NCI-H146 treated with DMSO at 0.1 percent for 48 hours (cell line): ENCODE measurements at regions not wholly inside any gene's neighbourhood (a gene's known extent, or its start where the extent isn't known, plus 50 kb on each side); places are given as distances from the start of the nearest gene placed in this dataset.
"Not testable (repeated sequence)": the region's sequence is repeated elsewhere in the genome, so short reads cannot be mapped to it uniquely, and the experiment has no call there.

Source experiments
- DNase-seq: peaks from one replicate; lab custom pipeline; 2025; ENCODE audit not compliant: unreplicated experiment; lab: John Stamatoyannopoulos, UW

- DNase-seq: no peak
Observed at GRCh38 chr4:105025263-105026017, 121.2 kb upstream of the TET2 start.

DNA sequence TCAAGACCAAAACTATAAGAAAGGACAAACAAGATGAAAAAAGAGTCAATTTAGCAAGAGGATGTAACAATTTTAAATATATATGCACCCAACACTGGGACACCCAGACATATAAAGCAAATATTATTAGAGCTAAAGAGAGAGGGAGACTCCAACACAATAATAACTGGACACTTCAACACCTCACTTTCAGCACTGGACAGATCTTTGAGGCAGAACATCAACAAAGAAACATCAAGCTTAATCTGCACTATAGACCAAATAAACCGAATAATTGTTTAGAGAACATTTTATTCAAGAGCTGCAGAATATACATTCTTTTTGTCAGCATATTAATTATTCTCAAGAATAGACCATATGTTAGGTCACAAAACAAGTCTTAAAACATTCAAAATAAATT is 109.7 kb upstream of the TET2 start:
- no peak for DNase-seq

- no peak for DNase-seq
Observed at GRCh38 chr4:105042451-105042850, 104.2 kb upstream of the TET2 start.

GRCh38 chr4:105050896-105051295 is 95.8 kb upstream of the TET2 start:
- no peak for DNase-seq

GRCh38 chr4:105057370-105058105 is 89.1 kb upstream of the TET2 start:
- DNase-seq: no peak

DNA sequence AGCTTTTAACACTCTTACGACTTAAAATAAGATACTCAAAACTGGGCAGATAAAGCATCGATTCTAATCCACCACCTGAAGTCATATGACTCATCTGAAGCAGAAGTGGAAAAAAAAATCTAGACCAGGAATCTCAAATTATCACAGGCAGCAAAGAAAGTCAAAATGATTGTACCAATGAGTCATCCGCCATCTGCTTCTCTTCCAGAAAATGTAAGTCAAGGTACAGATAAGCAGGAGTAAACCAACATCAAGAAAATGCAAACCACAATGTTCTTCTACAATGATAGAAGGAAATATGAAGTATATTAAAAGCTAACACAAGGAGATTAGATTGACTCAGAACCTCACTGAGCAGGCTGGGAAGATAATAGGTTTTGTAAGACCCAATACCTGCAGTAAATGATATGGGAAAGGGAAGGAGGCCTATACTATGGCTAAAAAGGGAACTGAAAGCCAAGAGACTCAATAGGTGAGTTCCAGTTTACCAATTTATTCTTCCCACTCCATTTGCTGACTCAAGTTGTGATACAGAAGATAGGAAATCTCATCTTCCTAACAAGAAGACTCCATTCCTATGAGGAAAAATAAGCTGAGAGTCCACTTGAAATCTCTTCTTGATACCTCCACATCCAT is 88.4 kb upstream of the TET2 start:
- no peak for DNase-seq

DNA sequence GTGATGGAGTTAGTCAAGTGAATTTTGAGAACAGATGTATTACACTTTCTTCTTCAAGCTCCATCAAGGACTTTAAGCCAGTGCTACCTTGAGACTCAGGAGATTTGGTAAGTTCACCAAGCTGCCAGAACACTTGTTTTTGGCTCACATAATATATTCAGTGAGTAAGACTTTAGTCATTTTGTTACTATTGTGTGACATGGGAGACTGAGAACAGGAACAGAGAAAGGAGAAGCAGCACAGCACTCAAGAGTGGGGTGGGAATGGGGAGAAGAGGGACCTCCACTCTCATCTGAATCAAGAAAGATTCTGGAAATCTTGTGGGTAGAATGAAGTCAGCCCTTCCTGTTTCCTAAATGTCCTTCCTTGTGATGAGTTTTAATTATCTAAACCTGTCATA is 87.3 kb upstream of the TET2 start:
- no peak for DNase-seq

DNA sequence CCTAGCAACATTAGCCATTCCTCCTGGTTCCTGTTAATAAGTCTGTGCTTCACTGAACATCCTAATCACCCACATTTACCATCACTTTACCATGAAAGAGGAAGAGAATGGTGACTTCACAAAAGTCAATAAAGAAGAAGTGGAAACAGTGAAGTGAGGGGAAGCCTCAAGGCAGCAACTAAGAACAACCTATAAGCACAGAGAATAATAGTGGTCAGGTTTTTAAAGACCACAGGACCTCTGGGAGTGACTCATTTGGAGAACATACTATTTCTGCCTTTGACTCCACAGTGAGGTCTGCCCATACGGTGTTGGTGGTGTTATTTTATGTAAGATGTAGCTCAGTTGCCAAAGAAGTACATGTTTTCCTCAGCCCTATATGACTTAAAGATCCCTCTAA is 86.0 kb upstream of the TET2 start:
- no peak for DNase-seq

DNA sequence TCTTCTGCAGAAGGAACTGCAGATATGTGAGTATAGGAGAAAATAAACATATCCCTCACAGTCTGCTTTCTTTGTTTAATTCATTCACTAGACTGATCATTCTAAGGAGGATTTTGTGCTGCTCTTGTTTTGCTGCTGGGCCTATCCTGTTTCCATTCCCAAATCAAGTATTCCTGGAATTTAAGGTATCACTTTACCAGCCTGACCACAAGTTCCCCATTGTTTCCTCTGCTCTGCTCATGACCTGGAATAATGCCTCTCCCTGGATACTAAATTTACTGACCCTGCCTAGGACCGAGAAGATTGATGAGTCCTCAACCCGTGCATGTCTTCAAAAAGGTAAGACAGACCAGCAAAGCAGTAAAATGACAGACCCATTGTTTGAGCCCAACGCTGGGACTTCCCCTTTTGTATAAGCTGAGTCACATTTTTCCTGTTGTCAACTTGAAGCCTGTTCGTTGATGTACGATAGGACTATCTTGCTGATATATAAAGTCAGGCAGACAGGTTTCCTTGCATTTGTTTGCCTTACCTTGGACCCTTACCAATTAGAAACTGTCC is 85.5 kb upstream of the TET2 start:
- DNase-seq: no peak

DNA sequence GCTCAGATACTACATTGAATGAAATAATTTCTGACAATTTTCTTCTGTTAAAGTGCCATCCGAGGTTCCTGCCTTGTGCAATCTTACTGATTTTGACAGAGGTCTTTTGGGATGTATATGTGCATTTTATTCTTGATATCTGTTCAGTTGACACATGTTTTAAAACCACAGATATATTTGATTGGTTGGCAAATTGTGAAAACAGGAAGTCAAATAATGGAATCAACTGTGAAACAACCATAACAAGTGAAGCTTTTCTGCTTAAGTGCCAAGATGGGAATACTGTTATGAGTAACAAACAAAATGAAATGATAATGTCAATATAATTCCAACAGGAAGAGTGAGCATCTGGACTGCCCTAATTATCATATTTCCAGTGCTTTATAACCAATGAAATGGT is 84.9 kb upstream of the TET2 start:
- no peak for DNase-seq

- no peak for DNase-seq
Observed at GRCh38 chr4:105066401-105066800, 80.3 kb upstream of the TET2 start.

- no peak for DNase-seq
Observed at GRCh38 chr4:105067431-105067830, 79.2 kb upstream of the TET2 start.

DNA sequence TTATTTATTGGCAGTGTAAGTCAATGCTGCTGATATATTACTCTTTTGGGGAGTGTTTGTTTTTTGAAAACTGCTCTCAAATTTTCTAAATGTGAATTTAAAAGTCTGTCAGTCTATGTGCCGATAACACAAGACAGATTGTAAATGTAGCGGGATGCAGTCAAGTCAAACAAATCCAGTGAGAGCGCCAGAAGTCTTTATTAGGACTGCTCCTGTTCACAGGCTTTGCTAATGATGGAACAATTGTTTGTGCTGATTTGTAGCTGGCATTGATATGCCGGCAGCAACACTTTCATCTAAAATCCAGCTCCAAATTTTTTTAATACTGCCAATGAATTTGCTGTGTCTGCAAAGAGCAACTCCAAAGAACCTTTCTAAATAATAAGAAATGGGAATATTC is 78.7 kb upstream of the TET2 start:
- no peak for DNase-seq

DNA sequence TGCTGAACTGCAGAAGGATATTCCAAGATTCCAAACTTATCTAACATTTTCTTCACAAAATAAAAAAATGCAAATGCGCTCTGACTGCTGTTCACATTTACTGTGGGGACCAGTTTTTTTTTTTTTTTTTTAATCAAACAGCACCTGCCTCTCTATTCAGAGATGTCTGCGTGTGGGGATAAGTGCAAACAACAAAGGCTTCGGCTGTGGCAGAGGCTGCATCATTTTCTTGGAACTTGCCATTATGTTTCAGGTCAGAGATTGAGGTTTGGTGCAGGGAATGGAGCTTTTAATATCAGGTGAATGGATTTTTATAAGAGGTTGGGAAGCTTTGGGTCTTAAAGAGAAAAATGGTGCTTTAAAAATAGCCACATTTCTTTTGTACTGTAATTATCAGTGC is 78.2 kb upstream of the TET2 start:
- DNase-seq: peak; percentile 44

GRCh38 chr4:105072095-105072494 is 74.6 kb upstream of the TET2 start:
- DNase-seq: not testable (repeated sequence)

- no peak for DNase-seq
Observed at GRCh38 chr4:105074097-105074496, 72.6 kb upstream of the TET2 start.

DNA sequence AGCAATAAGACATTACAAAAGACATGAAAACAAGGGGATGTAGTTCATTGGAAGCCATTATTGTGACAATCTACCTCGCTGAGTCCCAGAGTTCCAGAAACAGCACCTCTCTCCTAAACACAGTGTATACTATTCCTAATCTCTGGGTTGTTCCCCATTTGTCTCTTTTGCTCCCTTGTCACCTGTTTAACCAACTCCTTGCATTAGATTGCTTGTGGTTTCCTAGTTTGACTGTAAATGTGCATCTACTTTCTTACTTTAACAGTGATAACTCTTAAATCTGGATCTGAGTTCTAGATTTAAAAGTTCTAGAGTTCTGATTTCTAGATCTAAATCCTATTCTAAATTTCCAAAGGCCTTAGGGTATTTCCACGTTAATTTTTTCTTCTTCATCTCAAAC is 71.6 kb upstream of the TET2 start:
- no peak for DNase-seq

DNA sequence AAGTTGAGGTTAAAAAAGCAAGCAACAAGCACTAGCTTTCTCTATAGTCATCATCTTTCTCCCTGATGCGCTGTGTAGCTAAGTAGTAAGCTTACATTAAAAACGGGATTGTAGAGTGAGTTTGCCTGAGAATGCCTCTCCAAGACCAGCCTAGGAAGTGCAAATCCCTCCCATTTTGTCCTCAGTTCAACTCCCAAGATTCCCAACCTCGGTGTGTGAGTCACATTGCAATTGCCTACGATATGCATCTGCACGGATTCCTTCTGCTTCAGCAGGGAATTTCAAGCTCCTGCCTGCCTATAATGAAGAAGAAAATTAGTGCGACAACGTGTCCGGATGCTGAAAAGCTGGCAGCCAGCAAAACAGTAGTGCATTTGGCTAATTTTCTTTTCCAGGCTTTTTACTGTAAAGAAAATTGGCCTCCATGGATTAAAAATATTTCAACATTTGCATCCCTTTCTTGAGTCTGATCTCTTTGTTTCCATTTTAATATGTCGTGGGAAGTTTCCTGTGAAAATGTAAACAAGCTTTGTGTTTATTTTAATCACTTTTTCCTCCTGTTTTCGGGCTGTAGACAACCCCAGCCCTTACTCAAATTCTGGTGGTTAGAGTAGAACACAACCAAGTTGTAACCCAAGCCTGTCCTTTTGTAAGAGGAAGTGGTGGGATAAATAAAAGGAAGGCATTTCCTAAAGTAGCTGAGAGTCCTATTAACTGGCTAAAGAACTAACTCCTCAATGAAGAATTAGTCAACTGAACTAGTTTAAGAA is 58.4 kb upstream of the TET2 start:
- no peak for DNase-seq

DNA sequence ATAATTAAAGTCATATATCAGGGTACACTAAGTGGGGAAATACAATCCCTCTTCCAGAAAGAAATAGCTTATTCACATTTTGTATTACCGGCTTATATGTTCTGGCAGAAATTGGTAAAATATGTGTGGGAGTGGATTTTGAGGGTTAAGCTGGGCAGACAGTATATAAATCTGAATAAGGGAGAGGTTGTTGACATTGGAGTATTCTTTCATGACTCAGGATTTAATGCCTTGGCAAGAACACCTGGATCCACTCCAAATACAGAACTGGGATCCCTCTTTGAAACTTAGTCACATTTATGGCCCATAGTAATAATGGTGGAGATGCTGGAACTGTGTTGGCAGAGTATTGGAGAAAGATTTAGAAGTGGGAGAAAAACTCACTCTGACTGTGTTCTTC is 54.3 kb upstream of the TET2 start:
- DNase-seq: no peak

DNA sequence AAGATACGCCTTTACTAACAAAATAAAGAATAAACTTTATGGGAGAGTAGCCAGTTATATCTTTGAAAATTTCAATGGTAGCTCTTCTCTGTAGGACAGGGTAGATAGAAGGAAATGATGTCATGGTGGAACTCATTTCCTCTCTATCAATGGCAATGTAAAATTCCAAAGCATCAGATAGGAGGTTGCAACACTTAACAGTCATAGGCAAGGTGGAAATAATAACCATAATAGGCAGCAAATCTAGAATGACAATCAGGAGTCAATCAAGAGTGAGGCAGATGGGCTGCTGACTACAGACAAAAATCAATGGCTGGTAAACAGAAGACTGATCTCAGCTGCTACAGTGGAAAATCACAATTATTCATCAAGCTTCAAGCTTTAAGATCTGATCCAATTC is 53.9 kb upstream of the TET2 start:
- DNase-seq: no peak

DNA sequence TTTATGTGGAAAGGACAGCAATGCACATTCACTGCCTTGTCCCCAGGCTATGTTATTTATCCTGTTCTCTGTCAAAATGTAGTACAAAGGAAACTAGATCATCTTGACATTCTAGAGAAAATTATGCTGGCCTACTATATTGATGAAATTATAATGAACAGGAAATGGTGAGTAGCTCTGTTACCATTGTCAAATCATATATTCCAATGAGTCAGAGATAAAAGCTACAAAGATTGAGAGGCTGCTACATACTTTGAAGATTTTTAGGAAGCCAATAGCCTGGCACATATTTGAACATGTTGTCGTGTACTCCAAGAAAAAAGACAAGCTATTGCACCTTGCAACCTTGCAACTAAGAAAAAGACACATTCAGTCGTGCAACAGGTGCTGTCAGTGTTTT is 52.7 kb upstream of the TET2 start:
- no peak for DNase-seq
